Muscle of leg (tissue), 3 donors: ENCODE measurements at regions not wholly inside any gene's neighbourhood (a gene's known extent, or its start where the extent isn't known, plus 50 kb on each side); places are given as distances from the start of the nearest gene placed in this dataset.

Experiments used
- DNase-seq: peaks from one replicate; pipeline ENCODE4 v3.0.0; 2013
- H3K27ac ChIP-seq: one replicate; pipeline ENCODE4 v1.5.1; 2013; ENCODE audit warnings: mild to moderate bottlenecking, low read length, control low read depth
- H3K27me3 ChIP-seq: one replicate; pipeline ENCODE4 v1.6.1; 2013; ENCODE audit warnings: low read length; ENCODE audit not compliant: control insufficient read depth, insufficient read depth
- H3K36me3 ChIP-seq: one replicate; pipeline ENCODE4 v1.6.1; 2013; ENCODE audit warnings: low read length; ENCODE audit not compliant: control insufficient read depth, insufficient read depth
- H3K4me1 ChIP-seq: one replicate; pipeline ENCODE4 v1.6.1; 2013; ENCODE audit warnings: low read length; ENCODE audit not compliant: control insufficient read depth, insufficient read depth
- H3K4me3 ChIP-seq: one replicate; pipeline ENCODE4 v1.5.1; 2013; ENCODE audit warnings: low read length, control low read depth
- H3K9me3 ChIP-seq: replicated peaks from 2 replicates; pipeline ENCODE4 v1.6.1; 2013; ENCODE audit warnings: low read depth, low read length; ENCODE audit not compliant: control insufficient read depth
- WGBS: methylation state at CpG from one replicate; pipeline ENCODE4 v1.1.5; 2013; ENCODE audit warnings: missing lambda C conversion rate; ENCODE audit not compliant: insufficient coverage; 5-methylcytosine and 5-hydroxymethylcytosine counted together

GRCh38 chr16:9378876-9379275 is 287.4 kb downstream of the HAPSTR1 start:
- DNase-seq: peak; percentile 56
- peak overlapping the region; percentile 65 for H3K27ac ChIP-seq

GRCh38 chr16:9380221-9380620 is 288.8 kb downstream of the HAPSTR1 start:
- DNase-seq: no peak
- no peak overlapping the region for H3K27ac ChIP-seq
- H3K36me3 ChIP-seq: no peaks in the 10 kb centered on the region
- H3K9me3 ChIP-seq: no peaks in the 10 kb centered on the region
- H3K4me1 ChIP-seq: no peaks in the 10 kb centered on the region
- H3K27me3 ChIP-seq: no peaks in the 10 kb centered on the region
- 60% methylated on average over 1 of the region's 3 CpGs for WGBS
- no peak overlapping the region for H3K4me3 ChIP-seq

More at GRCh38 chr16:9378876-9379275, 287.4 kb downstream of the HAPSTR1 start:
- Histone ChIP-seq H3K36me3 (no peaks in the 10 kb centered on the region), H3K4me3 (no peak overlapping the region), H3K27me3 (no peaks in the 10 kb centered on the region), H3K4me1 (no peaks in the 10 kb centered on the region), H3K9me3 (no peaks in the 10 kb centered on the region)
- 37% methylated on average over 2 of the region's 5 CpGs for WGBS

- Histone ChIP-seq H3K9me3 (no peaks in the 10 kb centered on the region), H3K27me3 (no peaks in the 10 kb centered on the region), H3K4me3 (no peak overlapping the region), H3K36me3 (no peaks in the 10 kb centered on the region), H3K27ac (no peak overlapping the region), H3K4me1 (no peaks in the 10 kb centered on the region)
- no peak for DNase-seq
- WGBS: 75% methylated on average over 4 of the region's 6 CpGs
Measured at GRCh38 chr16:9381399-9381798, 290.0 kb downstream of the HAPSTR1 start.

- DNase-seq: no peak
- Histone ChIP-seq H3K4me3 (no peak overlapping the region), H3K27me3 (no peaks in the 10 kb centered on the region), H3K9me3 (peaks cover under 1% of the 10 kb centered on the region), H3K36me3 (no peaks in the 10 kb centered on the region), H3K27ac (no peak overlapping the region), H3K4me1 (no peaks in the 10 kb centered on the region)
- 77% methylated on average over 3 of the region's 4 CpGs for WGBS
Measured at GRCh38 chr16:9381905-9382304, 290.5 kb downstream of the HAPSTR1 start.

- no peaks in the 10 kb centered on the region for H3K36me3 ChIP-seq
- peaks cover 11% of the 10 kb centered on the region for H3K9me3 ChIP-seq
- DNase-seq: no peak
- H3K4me1 ChIP-seq: no peaks in the 10 kb centered on the region
- no peaks in the 10 kb centered on the region for H3K27me3 ChIP-seq
- no peak overlapping the region for H3K27ac ChIP-seq
- no peak overlapping the region for H3K4me3 ChIP-seq
- 43% methylated on average over 2 of the region's 3 CpGs for WGBS
Measured at GRCh38 chr16:9383281-9383680, 291.8 kb downstream of the HAPSTR1 start.

- no peaks in the 10 kb centered on the region for H3K36me3 ChIP-seq
- 37% methylated on average over 2 of the region's 4 CpGs for WGBS
- H3K4me1 ChIP-seq: no peaks in the 10 kb centered on the region
- no peak overlapping the region for H3K4me3 ChIP-seq
- no peaks in the 10 kb centered on the region for H3K27me3 ChIP-seq
- H3K9me3 ChIP-seq: peaks cover 13% of the 10 kb centered on the region
- no peak overlapping the region for H3K27ac ChIP-seq
- DNase-seq: peak; percentile 11
Measured at GRCh38 chr16:9384141-9384540, 292.7 kb downstream of the HAPSTR1 start.

- Histone ChIP-seq H3K4me3 (no peak overlapping the region), H3K27me3 (no peaks in the 10 kb centered on the region), H3K4me1 (no peaks in the 10 kb centered on the region), H3K27ac (no peak overlapping the region), H3K9me3 (peaks cover 16% of the 10 kb centered on the region), H3K36me3 (no peaks in the 10 kb centered on the region)
- 100% methylated on average over 1 of the region's 1 CpG for WGBS
- no peak for DNase-seq
Measured at GRCh38 chr16:9389543-9390207, 298.2 kb downstream of the HAPSTR1 start.

- 20% methylated on average over 2 of the region's 7 CpGs for WGBS
Measured at GRCh38 chr16:9392956-9393355, 301.5 kb downstream of the HAPSTR1 start.

GRCh38 chr16:9393591-9393990 is 302.1 kb downstream of the HAPSTR1 start:
- H3K27ac ChIP-seq: no peak overlapping the region
- 50% methylated on average over 6 of the region's 8 CpGs for WGBS
- no peaks in the 10 kb centered on the region for H3K36me3 ChIP-seq
- H3K4me1 ChIP-seq: peaks cover 3% of the 10 kb centered on the region
- no peak overlapping the region for H3K4me3 ChIP-seq
- no peak for DNase-seq
- no peaks in the 10 kb centered on the region for H3K27me3 ChIP-seq
- H3K9me3 ChIP-seq: peaks cover 3% of the 10 kb centered on the region

More at GRCh38 chr16:9392956-9393355, 301.5 kb downstream of the HAPSTR1 start:
- H3K27ac ChIP-seq: no peak overlapping the region
- no peaks in the 10 kb centered on the region for H3K36me3 ChIP-seq
- peaks cover 8% of the 10 kb centered on the region for H3K9me3 ChIP-seq
- H3K4me3 ChIP-seq: no peak overlapping the region
- peaks cover 3% of the 10 kb centered on the region for H3K4me1 ChIP-seq
- H3K27me3 ChIP-seq: no peaks in the 10 kb centered on the region
- DNase-seq: no peak

GRCh38 chr16:9395958-9396359 is 304.5 kb downstream of the HAPSTR1 start:
- Histone ChIP-seq H3K4me3 (no peak overlapping the region), H3K4me1 (peaks cover 3% of the 10 kb centered on the region), H3K27me3 (no peaks in the 10 kb centered on the region), H3K36me3 (no peaks in the 10 kb centered on the region), H3K27ac (no peak overlapping the region), H3K9me3 (no peaks in the 10 kb centered on the region)
- no CpG with 5 or more reads among the region's 3 CpGs for WGBS
- no peak for DNase-seq

GRCh38 chr16:9399573-9399972 is 308.1 kb downstream of the HAPSTR1 start:
- H3K27me3 ChIP-seq: no peaks in the 10 kb centered on the region
- H3K4me1 ChIP-seq: peaks cover 3% of the 10 kb centered on the region
- H3K4me3 ChIP-seq: no peak overlapping the region
- DNase-seq: no peak
- no peak overlapping the region for H3K27ac ChIP-seq
- WGBS: no CpG with 5 or more reads among the region's 8 CpGs
- no peaks in the 10 kb centered on the region for H3K9me3 ChIP-seq
- no peaks in the 10 kb centered on the region for H3K36me3 ChIP-seq
